ENCODE measurements at regions not wholly inside any gene's neighbourhood (a gene's known extent, or its start where the extent isn't known, plus 50 kb on each side); places are given as distances from the start of the nearest gene placed in this dataset.

- H3K9ac ChIP-seq (replicated peaks; ENCODE audit: extremely low read depth, insufficient read depth, low read length) = no peak overlapping the region
- no peaks in the 10 kb centered on the region for H3K36me3 ChIP-seq (ENCODE audit: control insufficient read depth in 2 of 2, extremely low read depth in 1 of 2, insufficient read depth in 2 of 2, low read length in 2 of 2)
- ChIA-PET CTCF (interaction anchor here (2.3 kb wide), 1 partner anchor 53 kb away, joined by 8 read pairs; no protein-coding TSS in a partner anchor), POLR2A (no interaction called here)
- intact Hi-C loops (cut with micrococcal nuclease) (no loop called here), dilution Hi-C loops (cut with MboI; ENCODE audit: extremely low pct_ligation_motif_present, low sequenced_read_pairs) (no loop called here)
- H3K4me1 ChIP-seq (ENCODE audit: control insufficient read depth, extremely low read depth, insufficient read depth, low read length) = no peaks in the 10 kb centered on the region
- H3K9me1 ChIP-seq (replicated peaks; ENCODE audit: control insufficient read depth, extremely low read depth, insufficient read depth, low read length) = no peaks in the 10 kb centered on the region
- H3K79me2 ChIP-seq (ENCODE audit: control insufficient read depth, insufficient read depth, low read length) = no peaks in the 10 kb centered on the region
- no peak overlapping the region for H3K27ac ChIP-seq (ENCODE audit: insufficient read depth, low read depth, low read length)
- H4K20me1 ChIP-seq (replicated peaks; ENCODE audit: control insufficient read depth, extremely low read depth, insufficient read depth, low read length) = no peaks in the 10 kb centered on the region
- no peaks in the 10 kb centered on the region for H3K9me3 ChIP-seq (replicated peaks; ENCODE audit: control insufficient read depth, insufficient read depth, low read length)
- no peak overlapping the region for H3K4me3 ChIP-seq (replicated peaks in 1 of 3; ENCODE audit: insufficient read depth in 1 of 3, low read depth in 1 of 3, low read length in 3 of 3)
- H3K4me2 ChIP-seq (ENCODE audit: insufficient read depth, low read length) = no peak overlapping the region
- H3K27me3 ChIP-seq (ENCODE audit: control insufficient read depth in 2 of 2, insufficient read depth in 2 of 2, low read length in 2 of 2) = no peaks in the 10 kb centered on the region
- H2AFZ ChIP-seq (ENCODE audit: low read depth, low read length) = no peak overlapping the region
- TF ChIP-seq JUN (IDR thresholded peaks at IDR 0.05; ENCODE audit: borderline replicate concordance, insufficient read depth, insufficient read length, low read depth) (no peak), CTCF (IDR thresholded peaks at IDR 0.05; ENCODE audit: extremely low read depth in 1 of 2, insufficient read depth in 1 of 2, low read depth in 1 of 2, low read length in 2 of 2) (no peak), FOS (IDR thresholded peaks at IDR 0.05; ENCODE audit: borderline replicate concordance, insufficient read depth, low read length) (no peak), MYC (IDR thresholded peaks at IDR 0.05; ENCODE audit: low read depth, low read length) (no peak), EZH2 (IDR thresholded peaks at IDR 0.05; ENCODE audit: borderline replicate concordance, low read depth, low read length, severe bottlenecking) (no peak), GATA2 (IDR thresholded peaks at IDR 0.05; ENCODE audit: insufficient read depth, insufficient read length, low read depth, low read length) (no peak), MAX (IDR thresholded peaks at IDR 0.05; ENCODE audit: insufficient read depth, insufficient read length) (no peak), POLR2A (IDR thresholded peaks at IDR 0.05; ENCODE audit: low read depth, low read length) (no peak)
- BruUV-seq (replicated peaks) = no TSS peak
- FAIRE-seq (no peak), DNase-seq (ENCODE audit: low read depth, low spot score) (no peak)
These were observed 75.5 kb upstream of the GPRC5B start for GRCh38 chr16:19960183-19960582.

Measured in endothelial cell of umbilical vein (primary cell).